GM18870 (cell line): ENCODE measurements at regions not wholly inside any gene's neighbourhood (a gene's known extent, or its start where the extent isn't known, plus 50 kb on each side); places are given as distances from the start of the nearest gene placed in this dataset.
"Not testable (repeated sequence)": the region's sequence is repeated elsewhere in the genome, so short reads cannot be mapped to it uniquely, and the experiment has no call there.

Source experiments
- ATAC-seq: cut with Tn5 transposase; IDR thresholded peaks from one replicate; pipeline ENCODE4 v1.9.1; 2021; ENCODE audit warnings: moderate library complexity; ENCODE audit not compliant: unreplicated experiment

DNA sequence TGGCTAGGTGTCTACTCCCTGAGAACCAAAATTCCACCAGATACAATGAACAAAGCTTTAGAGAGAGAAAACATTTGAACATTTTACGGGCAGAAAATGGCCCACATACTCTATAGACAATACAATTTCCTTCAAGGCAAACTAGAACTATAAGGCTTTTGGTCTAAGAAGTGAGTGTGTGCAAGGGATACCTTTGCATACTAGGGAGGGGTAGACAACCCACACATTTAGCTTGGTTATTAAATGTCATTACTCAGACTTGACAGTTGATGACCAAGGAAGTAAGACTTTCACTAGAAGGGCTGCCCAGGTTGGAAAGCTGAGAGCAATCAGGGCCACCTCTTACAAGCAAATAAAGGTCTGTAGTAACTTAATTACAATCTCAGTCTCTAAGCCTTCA lies 64.0 kb upstream of the PLEKHM1 start:
- ATAC-seq = not testable (repeated sequence)

DNA sequence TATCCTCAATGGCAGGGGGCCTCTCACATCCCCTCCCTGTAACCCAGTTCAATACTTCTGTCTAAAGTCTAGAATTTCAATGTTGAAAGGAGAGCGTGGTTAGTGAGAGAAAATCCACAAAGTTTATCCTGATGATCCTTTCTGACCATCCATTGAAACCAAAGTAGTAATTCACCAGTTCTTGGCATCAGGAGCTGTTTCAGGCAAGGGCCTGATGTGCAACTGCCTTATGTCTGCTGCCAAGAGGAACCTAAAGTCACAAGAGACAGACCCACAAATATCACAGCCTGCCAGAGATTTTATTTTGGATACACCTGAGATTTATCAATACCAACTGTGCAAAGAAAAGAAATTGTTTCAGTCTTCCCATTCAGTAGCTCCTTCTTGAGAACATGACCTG lies 68.3 kb upstream of the PLEKHM1 start:
- not testable (repeated sequence) for ATAC-seq

DNA sequence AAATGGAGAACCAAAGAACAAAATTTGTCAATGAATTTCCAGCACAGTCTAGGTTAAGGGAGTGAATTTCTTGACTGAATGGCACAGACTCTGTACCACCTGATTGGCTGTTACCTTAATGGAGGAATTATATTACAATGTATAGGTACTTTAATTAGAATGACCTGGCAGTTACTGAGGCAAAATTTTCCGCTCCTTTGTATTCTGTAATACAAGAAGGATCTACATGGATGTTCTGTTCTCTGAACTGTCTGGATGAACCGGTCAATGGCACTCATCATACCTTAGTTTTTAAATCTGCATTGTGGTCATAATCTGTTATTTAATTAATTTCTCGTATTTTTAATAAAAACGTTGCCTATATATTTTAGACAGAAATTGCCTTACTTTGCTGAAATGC lies 72.3 kb upstream of the PLEKHM1 start:
- not testable (repeated sequence) for ATAC-seq

- ATAC-seq = not testable (repeated sequence)
Observed at GRCh38 chr17:45563283-45563682, 72.8 kb upstream of the PLEKHM1 start.

DNA sequence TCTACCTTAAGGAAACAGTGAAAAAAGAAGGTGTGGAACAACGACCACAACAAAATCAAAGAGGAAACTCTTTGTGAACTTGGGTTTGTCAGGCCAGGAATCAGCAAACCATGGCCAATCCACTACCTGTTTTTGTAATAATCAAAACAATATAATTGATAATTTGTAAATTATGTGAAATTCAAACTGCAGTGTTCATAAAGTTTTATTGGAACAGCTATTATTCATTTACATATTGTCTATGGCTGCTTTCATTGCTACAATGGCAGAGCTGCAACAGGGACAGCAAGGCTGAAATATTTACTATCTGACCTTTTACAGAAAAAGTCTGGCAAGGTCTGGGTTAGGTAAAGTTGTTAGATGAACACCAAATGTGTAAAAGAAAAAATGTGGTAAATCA lies 77.8 kb upstream of the PLEKHM1 start:
- not testable (repeated sequence) for ATAC-seq

DNA sequence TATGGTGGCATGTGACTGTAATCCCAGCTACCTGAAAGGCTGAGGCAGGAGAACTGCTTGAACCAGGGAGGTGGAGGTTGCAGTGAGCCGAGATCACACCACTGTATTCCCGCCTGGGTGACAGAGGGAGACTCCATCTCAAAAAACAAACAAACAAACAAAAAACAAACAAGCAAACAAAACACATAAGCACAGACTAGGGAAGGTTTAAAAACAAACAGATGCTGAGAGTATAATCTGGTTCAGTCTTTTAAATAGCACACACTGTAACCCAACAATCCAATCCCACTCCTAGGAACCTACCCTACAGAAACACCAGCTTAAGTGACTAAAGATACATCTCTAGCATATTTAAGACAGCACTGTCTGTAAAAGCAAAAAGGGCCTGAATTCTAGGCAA lies 82.8 kb upstream of the PLEKHM1 start:
- not testable (repeated sequence) for ATAC-seq

DNA sequence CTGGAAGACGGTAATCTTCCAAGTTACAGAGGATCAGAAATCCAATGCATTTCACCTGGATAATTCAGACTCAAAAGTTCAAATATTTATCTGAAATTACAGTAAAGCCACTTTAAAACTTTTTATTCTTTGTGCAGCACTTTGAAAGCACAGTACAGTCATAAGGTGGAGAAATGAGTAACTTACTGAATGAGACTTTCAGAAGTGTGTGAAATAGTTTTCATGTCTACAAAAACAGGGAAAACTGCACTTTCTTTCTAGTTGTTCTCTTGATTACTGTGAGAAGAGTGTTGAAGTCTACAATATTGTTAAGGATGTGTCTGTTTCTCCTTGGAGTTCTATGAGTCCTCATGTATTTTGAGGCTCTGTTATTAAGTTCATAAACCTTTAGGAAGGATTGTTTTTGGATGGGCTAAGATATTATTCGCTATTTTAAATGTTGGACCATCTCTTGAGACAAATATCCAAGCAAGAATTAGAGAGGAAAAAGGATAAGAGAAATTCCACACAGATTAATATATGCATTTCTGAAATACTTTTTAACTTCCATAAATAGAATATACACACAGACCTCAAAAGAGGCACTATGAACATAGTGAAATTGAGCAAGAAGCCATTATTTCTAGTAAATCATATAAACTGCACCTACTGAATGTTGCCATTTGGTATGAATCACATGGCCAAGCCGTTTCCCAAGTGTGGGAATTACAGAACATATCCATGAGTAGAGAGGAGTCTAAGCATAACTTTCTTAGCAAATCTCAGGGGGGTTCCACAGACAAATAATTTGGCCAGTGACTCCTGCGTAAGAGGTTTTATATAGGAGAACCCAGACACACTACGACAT lies 83.6 kb upstream of the PLEKHM1 start:
- ATAC-seq = no peak

- ATAC-seq = no peak
Observed at GRCh38 chr17:45575126-45575885, 84.8 kb upstream of the PLEKHM1 start.

DNA sequence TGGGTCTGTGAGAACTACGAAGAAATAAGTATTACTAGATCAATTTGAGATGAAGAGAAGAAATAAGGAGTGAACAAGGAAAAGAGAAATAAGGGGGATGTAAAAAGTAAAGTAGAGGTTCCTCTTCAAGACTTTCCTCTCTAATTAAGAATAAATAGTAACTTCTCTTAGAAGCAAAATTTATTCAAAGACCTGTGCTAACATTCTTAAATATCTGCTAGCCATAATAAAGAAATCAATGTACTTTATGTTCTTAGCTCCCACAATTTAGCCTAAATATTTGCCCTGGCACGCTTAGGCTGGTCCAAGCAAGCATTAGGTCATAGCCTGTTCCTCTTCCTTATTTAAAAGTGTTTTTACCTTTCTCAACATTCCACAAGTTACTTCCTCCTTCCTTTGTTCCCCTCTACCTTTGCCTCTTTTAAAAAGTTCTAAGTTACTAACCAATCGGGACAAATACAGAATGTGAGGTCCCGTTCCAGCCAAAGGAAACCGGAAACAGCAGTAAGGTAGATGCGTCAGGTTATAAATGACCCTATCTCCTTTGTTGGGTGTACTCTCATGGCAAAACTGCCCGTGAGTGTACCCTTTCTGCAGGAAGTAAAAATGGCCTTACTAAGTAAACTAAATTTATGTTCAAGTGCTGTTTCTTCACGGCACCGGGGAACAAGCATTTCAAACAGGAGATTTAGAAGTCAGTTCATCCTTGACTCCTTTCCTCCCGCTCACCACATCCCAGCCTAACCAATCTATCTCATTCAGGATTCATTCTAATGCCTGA lies 86.2 kb upstream of the PLEKHM1 start:
- ATAC-seq = not testable (repeated sequence)

- no peak for ATAC-seq
Observed at GRCh38 chr17:45577571-45578279, 87.2 kb upstream of the PLEKHM1 start.

GRCh38 chr17:45578516-45579455 lies 88.3 kb upstream of the PLEKHM1 start:
- ATAC-seq = no peak

- ATAC-seq = no peak
Observed at GRCh38 chr17:45579529-45580495, 89.3 kb upstream of the PLEKHM1 start.

GRCh38 chr17:45580924-45581323 lies 90.4 kb upstream of the PLEKHM1 start:
- ATAC-seq = no peak

GRCh38 chr17:45581860-45582259 lies 91.3 kb upstream of the PLEKHM1 start:
- ATAC-seq = no peak

DNA sequence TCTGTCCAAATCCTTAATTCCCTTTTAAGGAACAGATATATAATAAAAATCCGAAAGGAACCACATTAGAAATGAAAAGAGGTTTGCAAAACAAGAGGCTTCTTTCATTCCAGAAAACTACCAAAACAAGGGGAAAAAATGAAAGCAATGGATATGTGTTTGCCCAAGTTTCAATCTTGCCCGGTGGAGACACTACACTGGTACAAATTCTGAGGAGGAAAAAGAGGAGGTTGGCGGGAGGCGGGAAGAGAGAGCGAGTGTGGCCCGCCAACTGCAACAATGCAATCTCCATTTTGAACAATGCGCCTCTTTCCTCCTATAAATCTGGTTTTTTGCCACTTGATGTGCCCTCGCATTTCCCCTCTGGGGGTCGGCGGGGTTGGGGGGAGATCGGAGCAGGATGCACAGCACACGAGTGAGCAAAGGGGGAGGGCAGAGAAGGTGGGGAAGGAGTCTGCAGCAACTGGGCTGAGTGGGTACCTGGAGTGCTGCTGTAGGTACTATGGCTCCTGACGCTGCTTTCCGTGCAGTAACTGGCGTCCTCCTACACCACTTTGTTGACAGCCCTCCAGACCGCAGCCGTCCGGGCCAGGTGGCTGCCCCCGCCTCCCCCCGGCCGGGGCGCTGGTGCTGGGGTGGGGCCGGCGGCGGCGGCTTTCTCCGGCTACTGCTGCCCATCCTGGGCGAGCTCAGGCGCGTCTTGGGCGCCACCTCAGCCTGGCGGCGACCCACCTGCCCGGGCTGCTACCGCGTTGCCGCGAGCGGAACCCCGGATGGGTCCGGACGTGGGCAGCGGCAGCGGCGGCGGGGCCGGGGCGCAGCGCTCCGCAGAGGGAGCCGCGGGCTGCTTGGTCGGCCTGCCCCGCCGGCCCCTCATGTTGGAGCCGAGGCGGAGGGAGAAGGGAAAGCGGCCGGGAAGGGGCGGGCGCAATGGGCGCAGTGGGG lies 93.8 kb upstream of the PLEKHM1 start:
- no peak for ATAC-seq

- not testable (repeated sequence) for ATAC-seq
Observed at GRCh38 chr17:45585037-45585733, 94.7 kb upstream of the PLEKHM1 start.
